ENCODE measurements at regions not wholly inside any gene's neighbourhood (a gene's known extent, or its start where the extent isn't known, plus 50 kb on each side); places are given as distances from the start of the nearest gene placed in this dataset.

GRCh38 chr10:107269626-107270025 is 105.1 kb upstream of the SORCS1 start:
- no peak overlapping the region for H4K91ac ChIP-seq (ENCODE audit: insufficient read length, low read depth, low read length)
- H2BK15ac ChIP-seq (ENCODE audit: low read depth, low read length): no peak overlapping the region
- H2BK12ac ChIP-seq (ENCODE audit: insufficient read length, low read depth, low read length): no peak overlapping the region
- no peak overlapping the region for H3K14ac ChIP-seq (ENCODE audit: insufficient read depth, low read length)
- Mint-ChIP-seq H3K4me3 (no peak overlapping the region), H3K27ac (no peak overlapping the region), H3K9me3 (no peaks in the 10 kb centered on the region; a peak in 1 of 5 replicates), H3K36me3 (ENCODE audit: insufficient read depth in 1 of 3, low read depth in 3 of 3) (no peaks in the 10 kb centered on the region), H3K4me1 (peaks cover 4% of the 10 kb centered on the region in 2 experiments; a peak in 1 of 4 replicates), H3K27me3 (ENCODE audit: low read depth) (no peaks in the 10 kb centered on the region; the same call in 1 of the 2 replicates)
- no peak overlapping the region for H4K5ac ChIP-seq (ENCODE audit: insufficient read length, low read depth, low read length)
- H2AFZ ChIP-seq (ENCODE audit: low read length): no peak overlapping the region
- H3K27ac ChIP-seq (ENCODE audit: insufficient read length, low read depth, low read length): no peak overlapping the region
- no peak overlapping the region for H3K4ac ChIP-seq (ENCODE audit: low read depth, low read length)
- H3K27me3 ChIP-seq (ENCODE audit: insufficient read depth, low read length): no peaks in the 10 kb centered on the region
- H3K23me2 ChIP-seq (ENCODE audit: insufficient read length, low read depth, low read length, poor library complexity, severe bottlenecking): no peaks in the 10 kb centered on the region
- no peak overlapping the region for H2BK20ac ChIP-seq (ENCODE audit: low read depth, low read length, poor library complexity, severe bottlenecking)
- H2BK120ac ChIP-seq (ENCODE audit: low read depth, low read length, poor library complexity, severe bottlenecking): no peak overlapping the region
- no peak for DNase-seq
- H3K79me2 ChIP-seq (ENCODE audit: insufficient read depth, low read length): no peaks in the 10 kb centered on the region
- TF ChIP-seq, protein P1, sequence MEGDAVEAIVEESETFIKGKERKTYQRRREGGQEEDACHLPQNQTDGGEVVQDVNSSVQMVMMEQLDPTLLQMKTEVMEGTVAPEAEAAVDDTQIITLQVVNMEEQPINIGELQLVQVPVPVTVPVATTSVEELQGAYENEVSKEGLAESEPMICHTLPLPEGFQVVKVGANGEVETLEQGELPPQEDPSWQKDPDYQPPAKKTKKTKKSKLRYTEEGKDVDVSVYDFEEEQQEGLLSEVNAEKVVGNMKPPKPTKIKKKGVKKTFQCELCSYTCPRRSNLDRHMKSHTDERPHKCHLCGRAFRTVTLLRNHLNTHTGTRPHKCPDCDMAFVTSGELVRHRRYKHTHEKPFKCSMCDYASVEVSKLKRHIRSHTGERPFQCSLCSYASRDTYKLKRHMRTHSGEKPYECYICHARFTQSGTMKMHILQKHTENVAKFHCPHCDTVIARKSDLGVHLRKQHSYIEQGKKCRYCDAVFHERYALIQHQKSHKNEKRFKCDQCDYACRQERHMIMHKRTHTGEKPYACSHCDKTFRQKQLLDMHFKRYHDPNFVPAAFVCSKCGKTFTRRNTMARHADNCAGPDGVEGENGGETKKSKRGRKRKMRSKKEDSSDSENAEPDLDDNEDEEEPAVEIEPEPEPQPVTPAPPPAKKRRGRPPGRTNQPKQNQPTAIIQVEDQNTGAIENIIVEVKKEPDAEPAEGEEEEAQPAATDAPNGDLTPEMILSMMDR (conservative IDR thresholded peaks at IDR 0.05): no peak
- H3T11ph ChIP-seq (ENCODE audit: low read length): no peak overlapping the region
- peaks cover 2% of the 10 kb centered on the region; the same call in 1 of the 2 replicates for H3K4me1 ChIP-seq (ENCODE audit: insufficient read depth, low read length)
- H3K23ac ChIP-seq (ENCODE audit: insufficient read length, low read depth, low read length): no peak overlapping the region
- H2AK5ac ChIP-seq (ENCODE audit: insufficient read length, low read length): no peak overlapping the region
- H3K4me2 ChIP-seq (ENCODE audit: insufficient read depth, insufficient read length, low read length): no peak overlapping the region
- H3K79me1 ChIP-seq (ENCODE audit: insufficient read depth, low read depth, low read length, poor library complexity, severe bottlenecking): no peaks in the 10 kb centered on the region
- H2BK5ac ChIP-seq (ENCODE audit: insufficient read length, low read length): no peak overlapping the region
- H3K9ac ChIP-seq (ENCODE audit: extremely low read depth, insufficient read length, low read length): no peak overlapping the region
- H3K18ac ChIP-seq (ENCODE audit: insufficient read length, low read depth, low read length): no peak overlapping the region
- H3K9me3 ChIP-seq (ENCODE audit: control insufficient read depth, low read depth, low read length): no peaks in the 10 kb centered on the region
- H4K8ac ChIP-seq (replicated peaks; ENCODE audit: insufficient read length, low read depth, low read length): no peak overlapping the region
- H3K56ac ChIP-seq (ENCODE audit: insufficient read length, low read depth, low read length): no peak overlapping the region
- H4K20me1 ChIP-seq (ENCODE audit: control insufficient read depth, insufficient read depth, insufficient read length): no peaks in the 10 kb centered on the region

Data from H9 (cell line).